ENCODE measurements at regions not wholly inside any gene's neighbourhood (a gene's known extent, or its start where the extent isn't known, plus 50 kb on each side); places are given as distances from the start of the nearest gene placed in this dataset.
A peak's percentile ranks its signal among the peaks of the same experiment; 100 is the strongest.

GRCh38 chr1:113014508-113014907 is 58.5 kb upstream of the LRIG2 start:
- H3F3A ChIP-seq (ENCODE audit: insufficient read depth), result no peaks in the 10 kb centered on the region
- no peak overlapping the region for H3K9ac ChIP-seq
- H3K4me3 ChIP-seq, result no peak overlapping the region
- 95 to 99% methylated on average over 4 of the region's 4 CpGs for WGBS, 2 experiments (ENCODE audit: low coverage in 1 of 2, low lambda C conversion rate in 2 of 2, missing lambda C conversion rate in 2 of 2)
- H3K4me1 ChIP-seq (ENCODE audit: insufficient read depth), result no peaks in the 10 kb centered on the region
- no peak overlapping the region for H2AFZ ChIP-seq
- no peaks in the 10 kb centered on the region for H3K9me2 ChIP-seq (ENCODE audit: insufficient read depth)
- H4K20me1 ChIP-seq (ENCODE audit: insufficient read depth), result no peaks in the 10 kb centered on the region
- TF ChIP-seq EZH2 (IDR thresholded peaks at IDR 0.05; ENCODE audit: insufficient read depth, poor library complexity, severe bottlenecking), result no peak
- TF ChIP-seq EZH2phosphoT487 (IDR thresholded peaks at IDR 0.05; ENCODE audit: insufficient read depth, low read depth), result no peak
- in situ Hi-C loops (cut with MboI), result no loop called here
- H3K27me3 ChIP-seq (replicated peaks; ENCODE audit: insufficient read depth), result no peaks in the 10 kb centered on the region
- no peaks in the 10 kb centered on the region; the same call in 1 of the 2 replicates for H3K36me3 ChIP-seq (ENCODE audit: low read depth)
- DNase-seq, result no peak
- H3K79me2 ChIP-seq (ENCODE audit: insufficient read depth), result no peaks in the 10 kb centered on the region
- H3K4me2 ChIP-seq (ENCODE audit: unreplicated experiment), result no peak overlapping the region
- no peak overlapping the region for H3K27ac ChIP-seq
- H3K9me3 ChIP-seq (ENCODE audit: low read depth), result no peaks in the 10 kb centered on the region

GRCh38 chr1:113018911-113019310 is 54.1 kb upstream of the LRIG2 start:
- H3K4me3 ChIP-seq, result no peak overlapping the region
- in situ Hi-C loops (cut with MboI), result no loop called here
- H2AFZ ChIP-seq, result no peak overlapping the region
- H3F3A ChIP-seq (ENCODE audit: insufficient read depth), result no peaks in the 10 kb centered on the region; the same call in 1 of the 2 replicates
- no peaks in the 10 kb centered on the region for H3K9me3 ChIP-seq (ENCODE audit: low read depth)
- WGBS, 2 experiments (ENCODE audit: low coverage in 1 of 2, low lambda C conversion rate in 2 of 2, missing lambda C conversion rate in 2 of 2), result 100% methylated on average over 1 of the region's 1 CpG
- H3K4me1 ChIP-seq (ENCODE audit: insufficient read depth), result no peaks in the 10 kb centered on the region
- H4K20me1 ChIP-seq (ENCODE audit: insufficient read depth), result no peaks in the 10 kb centered on the region
- no peak overlapping the region for H3K4me2 ChIP-seq (ENCODE audit: unreplicated experiment)
- H3K27ac ChIP-seq, result no peak overlapping the region
- H3K9ac ChIP-seq, result no peak overlapping the region
- no peaks in the 10 kb centered on the region for H3K27me3 ChIP-seq (replicated peaks; ENCODE audit: insufficient read depth)
- no peaks in the 10 kb centered on the region for H3K9me2 ChIP-seq (ENCODE audit: insufficient read depth)
- DNase-seq, result no peak
- H3K36me3 ChIP-seq (ENCODE audit: low read depth), result no peaks in the 10 kb centered on the region
- H3K79me2 ChIP-seq (ENCODE audit: insufficient read depth), result no peaks in the 10 kb centered on the region
- no peak for TF ChIP-seq EZH2 (IDR thresholded peaks at IDR 0.05; ENCODE audit: insufficient read depth, poor library complexity, severe bottlenecking)
- TF ChIP-seq EZH2phosphoT487 (IDR thresholded peaks at IDR 0.05; ENCODE audit: insufficient read depth, low read depth), result no peak

- in situ Hi-C loops (cut with MboI), result no loop called here
- H3K9me2 ChIP-seq (ENCODE audit: insufficient read depth), result no peaks in the 10 kb centered on the region
- H3K9me3 ChIP-seq (ENCODE audit: low read depth), result no peaks in the 10 kb centered on the region
- H3K36me3 ChIP-seq (ENCODE audit: low read depth), result no peaks in the 10 kb centered on the region
- H3K27me3 ChIP-seq (replicated peaks; ENCODE audit: insufficient read depth), result no peaks in the 10 kb centered on the region
- H3K79me2 ChIP-seq (ENCODE audit: insufficient read depth), result no peaks in the 10 kb centered on the region
- no peak overlapping the region for H3K4me3 ChIP-seq
- H3F3A ChIP-seq (ENCODE audit: insufficient read depth), result no peaks in the 10 kb centered on the region; the same call in 1 of the 2 replicates
- H3K27ac ChIP-seq, result no peak overlapping the region
- DNase-seq, result peak; percentile 41
- 74 to 79% methylated on average over 7 of the region's 7 CpGs for WGBS, 2 experiments (ENCODE audit: low coverage in 1 of 2, low lambda C conversion rate in 2 of 2, missing lambda C conversion rate in 2 of 2)
- no peak overlapping the region for H3K4me2 ChIP-seq (ENCODE audit: unreplicated experiment)
- no peaks in the 10 kb centered on the region for H3K4me1 ChIP-seq (ENCODE audit: insufficient read depth)
- TF ChIP-seq EZH2phosphoT487 (IDR thresholded peaks at IDR 0.05; ENCODE audit: insufficient read depth, low read depth), result no peak
- TF ChIP-seq EZH2 (IDR thresholded peaks at IDR 0.05; ENCODE audit: insufficient read depth, poor library complexity, severe bottlenecking), result no peak
- H3K9ac ChIP-seq, result no peak overlapping the region
- no peak overlapping the region for H2AFZ ChIP-seq
- H4K20me1 ChIP-seq (ENCODE audit: insufficient read depth), result no peaks in the 10 kb centered on the region
Measured at GRCh38 chr1:113021430-113022085, 51.4 kb upstream of the LRIG2 start.
